ENCODE measurements at regions not wholly inside any gene's neighbourhood (a gene's known extent, or its start where the extent isn't known, plus 50 kb on each side); places are given as distances from the start of the nearest gene placed in this dataset.
"Not testable (repeated sequence)": the region's sequence is repeated elsewhere in the genome, so short reads cannot be mapped to it uniquely, and the experiment has no call there.

DNA sequence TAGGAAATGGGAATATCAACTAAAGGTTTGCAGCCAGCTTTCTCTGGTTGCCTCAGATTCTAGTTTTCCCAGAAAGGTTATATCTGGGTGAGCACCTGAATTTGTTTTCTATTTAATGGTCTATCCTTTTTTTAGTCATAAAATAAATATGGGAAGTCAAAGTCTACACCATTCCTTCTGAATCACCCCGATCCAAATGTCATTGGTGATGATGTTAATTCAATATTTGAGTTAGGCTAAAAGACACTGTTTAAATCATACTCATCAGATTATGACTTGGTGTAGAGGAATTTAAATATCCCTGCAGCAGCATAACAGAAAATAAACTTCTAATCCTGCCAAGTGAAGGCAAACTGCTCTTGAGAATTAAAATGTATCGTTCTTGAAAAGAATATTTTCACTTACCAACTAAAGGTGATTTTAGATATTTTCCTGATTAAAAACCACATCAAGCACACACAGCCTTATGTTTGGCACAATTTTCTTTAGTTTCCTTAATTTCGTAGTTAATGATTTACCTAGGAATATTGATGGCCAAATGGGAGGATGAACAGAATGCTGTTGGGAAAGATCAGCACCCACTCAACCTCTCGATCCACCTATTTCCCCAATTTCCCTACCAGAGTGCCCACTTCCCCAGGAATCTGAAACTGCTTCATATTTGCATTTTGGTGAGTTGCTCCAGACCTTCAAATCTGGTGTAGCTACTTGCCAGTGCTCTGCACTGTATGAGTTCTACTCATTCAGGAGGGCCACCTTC is 103.1 kb upstream of the TSLP start:
- TF ChIP-seq POLR2A (IDR thresholded peaks at IDR 0.05; ENCODE audit: low read length): no peak
- no peak for TF ChIP-seq GATA1 (IDR thresholded peaks at IDR 0.05; ENCODE audit: low read depth, low read length)
- DNase-seq: no peak

DNA sequence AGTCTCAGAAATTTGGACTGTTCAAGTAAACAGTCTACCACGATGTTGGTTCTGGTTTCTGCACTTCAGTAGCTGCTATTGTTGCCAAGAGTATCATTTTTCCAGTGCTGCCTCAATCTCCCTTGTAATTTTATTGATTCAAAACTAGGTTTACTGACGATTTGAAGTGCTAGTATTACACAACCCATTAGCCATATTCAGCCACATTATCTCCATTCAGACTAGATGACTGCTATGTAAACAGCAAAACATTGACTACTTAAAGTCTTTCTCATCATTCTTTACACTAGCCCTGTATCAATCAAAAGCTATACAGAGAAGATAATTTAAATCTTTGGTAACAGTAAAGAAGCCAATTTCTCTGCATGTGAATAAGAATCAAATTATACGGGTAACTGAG is 102.0 kb upstream of the TSLP start:
- no peak for TF ChIP-seq GATA1 (IDR thresholded peaks at IDR 0.05; ENCODE audit: low read depth, low read length)
- no peak for DNase-seq

DNA sequence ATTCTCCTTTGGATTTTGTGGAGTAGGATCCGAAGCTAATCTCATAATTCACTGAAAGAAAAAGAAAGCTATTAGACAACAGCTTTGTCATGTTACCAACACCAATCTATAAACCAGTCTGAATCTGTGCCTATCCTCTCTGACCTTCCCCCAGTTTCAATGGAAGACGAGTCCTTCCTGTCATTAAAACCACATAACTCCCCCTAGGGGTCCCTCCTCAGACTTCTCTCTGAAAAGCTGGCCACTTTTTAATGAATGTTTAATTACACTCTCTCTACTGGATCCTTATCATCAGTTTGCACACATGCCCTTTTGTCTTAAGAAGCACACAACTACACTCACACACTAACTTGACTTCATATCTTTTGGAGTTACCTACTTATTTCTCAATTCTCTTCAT is 98.0 kb upstream of the TSLP start:
- no peak for DNase-seq
- TF ChIP-seq POLR2A (IDR thresholded peaks at IDR 0.05; ENCODE audit: low read length) (no peak), GATA1 (IDR thresholded peaks at IDR 0.05; ENCODE audit: low read depth, low read length) (no peak)

GRCh38 chr5:110977915-110978314 is 93.6 kb upstream of the TSLP start:
- no peak for DNase-seq
- TF ChIP-seq POLR2A (IDR thresholded peaks at IDR 0.05; ENCODE audit: low read length): no peak
- TF ChIP-seq GATA1 (IDR thresholded peaks at IDR 0.05; ENCODE audit: low read depth, low read length): no peak

DNA sequence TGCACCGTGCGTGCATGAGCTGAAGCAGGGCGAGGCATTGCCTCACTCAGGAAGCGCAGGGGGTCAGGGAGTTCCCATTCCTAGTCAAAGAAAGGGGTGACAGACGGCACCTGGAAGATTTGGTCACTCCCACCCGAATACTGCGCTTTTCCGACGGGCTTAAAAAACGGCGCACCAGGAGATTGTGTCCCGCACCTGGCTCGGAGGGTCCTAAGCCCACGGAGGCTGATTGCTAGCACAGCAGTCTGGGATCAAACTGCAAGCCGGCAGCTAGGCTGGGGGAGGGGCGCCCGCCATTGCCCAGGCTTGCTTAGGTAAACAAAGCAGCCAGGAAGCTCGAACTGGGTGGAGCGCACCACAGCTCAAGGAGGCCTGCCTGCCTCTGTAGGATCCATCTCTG is 85.6 kb upstream of the TSLP start:
- not testable (repeated sequence) for DNase-seq

DNA sequence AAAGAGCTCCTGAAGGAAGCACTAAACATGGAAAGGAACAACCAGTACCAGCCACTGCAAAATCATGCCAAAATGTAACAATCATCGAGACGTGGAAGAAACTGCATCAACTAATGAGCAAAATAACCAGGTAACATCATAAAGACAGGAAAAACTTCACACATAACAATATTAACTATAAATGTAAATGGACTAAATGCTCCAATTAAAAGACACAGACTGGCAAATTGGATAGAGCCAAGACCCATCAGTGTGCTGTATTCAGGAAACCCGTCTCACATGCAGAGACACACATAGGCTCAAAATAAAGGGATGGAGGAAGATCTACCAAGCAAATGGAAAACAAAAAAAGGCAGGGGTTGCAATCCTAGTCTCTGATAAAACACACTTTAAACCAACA is 83.9 kb upstream of the TSLP start:
- DNase-seq: not testable (repeated sequence)

DNA sequence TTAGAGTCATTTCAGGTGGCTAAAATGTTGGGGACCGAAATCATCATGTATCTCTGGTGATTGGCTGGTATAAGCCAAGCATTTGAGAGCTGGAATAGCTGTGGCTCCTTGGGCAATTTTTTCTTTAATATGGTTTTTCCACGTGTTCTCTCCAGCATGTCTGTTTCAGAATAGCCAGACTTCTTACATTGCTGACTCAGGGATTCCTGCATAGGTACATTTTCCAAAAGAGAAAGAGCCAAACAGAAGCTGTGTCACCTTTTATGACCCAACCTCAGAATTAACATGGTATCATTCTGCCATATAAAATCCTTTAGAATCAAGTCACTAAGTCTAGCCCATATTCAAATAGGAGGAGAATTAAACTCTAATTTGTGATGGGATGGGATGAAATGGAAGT is 74.8 kb upstream of the TSLP start:
- DNase-seq: no peak
- no peak for TF ChIP-seq GATA1 (IDR thresholded peaks at IDR 0.05; ENCODE audit: low read depth, low read length)
- no peak for TF ChIP-seq POLR2A (IDR thresholded peaks at IDR 0.05; ENCODE audit: low read length)

- TF ChIP-seq GATA1 (IDR thresholded peaks at IDR 0.05; ENCODE audit: low read depth, low read length): no peak
- TF ChIP-seq POLR2A (IDR thresholded peaks at IDR 0.05; ENCODE audit: low read length): no peak
- no peak for DNase-seq
Observed at GRCh38 chr5:111002036-111002435, 69.5 kb upstream of the TSLP start.

DNA sequence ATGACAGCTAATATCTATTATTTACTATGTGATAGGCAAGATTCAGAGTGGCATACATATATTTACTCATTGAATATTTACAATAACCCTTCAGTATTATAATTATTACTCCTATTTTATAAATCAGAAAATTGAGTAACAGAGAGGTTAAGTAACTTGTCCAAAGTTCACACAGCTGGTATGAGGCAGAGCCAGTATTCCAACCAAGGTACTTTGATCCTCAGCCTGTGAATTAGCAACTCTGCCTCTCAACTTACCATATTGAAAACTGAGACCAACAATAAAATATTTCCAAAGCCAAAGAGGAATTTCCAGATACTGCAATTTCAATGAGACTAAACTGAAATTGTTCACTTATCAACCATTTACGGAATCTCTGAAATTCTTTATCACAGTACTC is 67.9 kb upstream of the TSLP start:
- DNase-seq: no peak
- TF ChIP-seq POLR2A (IDR thresholded peaks at IDR 0.05; ENCODE audit: low read length) (no peak), GATA1 (IDR thresholded peaks at IDR 0.05; ENCODE audit: low read depth, low read length) (no peak)

DNA sequence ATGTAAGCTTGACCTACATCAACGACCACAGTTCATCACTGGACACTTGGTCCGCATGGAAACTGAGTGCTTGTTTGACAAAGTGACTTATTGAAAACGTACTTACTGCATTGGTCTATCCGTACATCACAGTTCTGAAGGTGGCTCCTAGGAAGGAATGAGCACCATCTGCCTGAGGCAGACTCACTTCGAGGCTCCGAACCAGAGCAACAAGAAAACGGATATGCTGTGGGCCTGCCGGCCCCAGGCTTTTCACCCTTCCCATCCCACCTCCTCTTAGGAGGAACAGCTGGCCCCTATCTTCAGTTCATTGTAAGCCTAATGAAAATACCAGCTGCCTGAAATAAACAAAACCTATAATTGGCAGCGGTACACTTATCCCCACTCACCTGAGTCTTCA is 67.2 kb upstream of the TSLP start:
- no peak for DNase-seq
- TF ChIP-seq GATA1 (IDR thresholded peaks at IDR 0.05; ENCODE audit: low read depth, low read length) (no peak), POLR2A (IDR thresholded peaks at IDR 0.05; ENCODE audit: low read length) (no peak)

DNA sequence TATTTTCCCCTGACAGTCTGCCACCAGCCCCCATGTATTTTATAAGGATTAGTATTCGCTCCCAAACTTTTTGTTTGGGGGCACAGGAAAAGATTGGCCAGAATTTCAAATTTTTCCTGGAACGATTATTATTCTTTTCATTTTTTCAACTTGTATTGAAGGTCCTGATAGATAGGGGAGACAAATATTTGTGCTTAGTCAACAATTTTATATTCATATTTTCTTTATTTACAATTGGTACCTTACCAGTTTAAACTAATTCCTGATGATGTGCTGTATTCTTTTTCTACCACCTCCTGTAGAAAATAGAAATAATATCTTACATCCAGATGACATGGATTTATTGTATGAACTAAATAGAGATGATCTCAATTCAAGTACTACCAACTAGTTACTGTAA is 60.7 kb upstream of the TSLP start:
- DNase-seq: no peak
- TF ChIP-seq GATA1 (IDR thresholded peaks at IDR 0.05; ENCODE audit: low read depth, low read length) (no peak), POLR2A (IDR thresholded peaks at IDR 0.05; ENCODE audit: low read length) (no peak)

DNA sequence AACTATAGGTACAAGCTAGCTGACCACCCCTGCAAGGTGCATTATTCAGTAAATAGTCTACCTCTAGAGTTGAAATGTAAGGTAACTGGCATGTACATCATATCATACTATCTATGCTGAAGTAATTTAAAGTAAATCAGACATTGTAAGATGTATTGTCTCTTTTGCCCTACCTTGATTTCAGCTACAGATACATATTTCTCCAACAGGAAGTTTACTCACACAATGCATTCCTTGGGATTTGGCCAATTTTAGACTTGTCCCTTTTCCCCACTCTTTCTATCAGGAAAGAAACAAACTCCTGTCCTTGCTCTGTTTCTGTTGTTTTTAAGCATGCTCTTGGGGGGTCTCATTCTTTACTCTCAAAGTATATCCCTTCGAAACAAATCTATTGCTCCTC is 58.5 kb upstream of the TSLP start:
- TF ChIP-seq POLR2A (IDR thresholded peaks at IDR 0.05; ENCODE audit: low read length): no peak
- TF ChIP-seq GATA1 (IDR thresholded peaks at IDR 0.05; ENCODE audit: low read depth, low read length): no peak
- DNase-seq: no peak

DNA sequence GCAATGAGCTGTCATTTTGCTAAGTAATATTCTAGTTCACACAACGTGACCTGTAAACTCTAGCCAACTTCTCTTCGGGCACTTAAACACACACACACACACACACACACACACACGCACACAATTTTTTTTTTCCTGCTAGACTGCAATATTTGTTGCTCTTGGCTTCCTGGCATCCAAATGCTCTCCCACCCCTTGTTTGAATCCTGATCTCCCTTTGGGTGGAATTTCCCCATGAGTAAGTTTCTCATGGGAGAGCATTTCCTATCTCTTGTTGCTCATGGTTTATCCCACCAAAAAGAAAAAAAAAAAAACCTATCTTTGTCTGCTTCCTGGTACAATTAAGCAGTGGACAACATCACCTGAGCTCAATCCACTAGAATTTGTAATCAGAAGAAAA is 54.7 kb upstream of the TSLP start:
- DNase-seq: no peak
- no peak for TF ChIP-seq POLR2A (IDR thresholded peaks at IDR 0.05; ENCODE audit: low read length)
- no peak for TF ChIP-seq GATA1 (IDR thresholded peaks at IDR 0.05; ENCODE audit: low read depth, low read length)

DNA sequence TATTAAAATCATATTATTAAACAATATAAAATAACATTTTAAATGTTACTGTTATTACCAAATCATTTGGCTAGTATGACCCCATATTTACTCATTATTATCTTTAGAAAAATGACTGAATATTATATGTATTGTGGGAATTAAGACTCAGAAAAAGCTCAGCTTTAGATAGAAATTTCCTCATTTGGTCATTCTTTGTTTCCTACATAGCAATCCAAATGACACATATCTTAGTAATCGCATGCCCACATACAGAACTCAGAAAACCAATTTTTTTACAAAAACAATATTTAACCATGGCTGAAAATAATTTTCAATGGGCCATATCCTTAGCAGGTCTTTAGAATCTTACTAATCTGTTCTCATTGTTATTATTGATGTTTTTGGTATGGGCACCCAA is 53.8 kb upstream of the TSLP start:
- TF ChIP-seq POLR2A (IDR thresholded peaks at IDR 0.05; ENCODE audit: low read length): no peak
- TF ChIP-seq GATA1 (IDR thresholded peaks at IDR 0.05; ENCODE audit: low read depth, low read length): no peak
- DNase-seq: no peak

Data from erythroblast (primary cell).